HG03108 (cell line): ENCODE measurements at regions not wholly inside any gene's neighbourhood (a gene's known extent, or its start where the extent isn't known, plus 50 kb on each side); places are given as distances from the start of the nearest gene placed in this dataset.

Experiments
- ATAC-seq: cut with Tn5 transposase; IDR thresholded peaks from one replicate; pipeline ENCODE4 v1.9.1; 2021; ENCODE audit warnings: moderate library complexity; ENCODE audit not compliant: unreplicated experiment

- ATAC-seq, result no peak
Observed at GRCh38 chr9:121598965-121599871, 52.2 kb upstream of the DAB2IP start.

- ATAC-seq, result no peak
Observed at GRCh38 chr9:121599872-121600585, 51.4 kb upstream of the DAB2IP start.

GRCh38 chr9:121601194-121601593 is 50.2 kb upstream of the DAB2IP start:
- ATAC-seq, result no peak
